OCI-LY7 (cell line): ENCODE measurements at regions not wholly inside any gene's neighbourhood (a gene's known extent, or its start where the extent isn't known, plus 50 kb on each side); places are given as distances from the start of the nearest gene placed in this dataset.

Source experiments
- EZH2phosphoT487 ChIP-seq: fragments of 200-600 bp; sonication (generic); IDR thresholded peaks from 2 replicates; pipeline ENCODE4 v1.6.1; 2018; ENCODE audit warnings: low read depth, borderline replicate concordance, mild to moderate bottlenecking, mixed run types, antibody characterized with exemption, low read length, moderate library complexity, mixed read lengths
- TF ChIP-seq, protein P1 (sequence below): fragments of 200-600 bp; sonication (generic); conservative IDR thresholded peaks from 2 replicates; pipeline ENCODE4 v1.5.1; 2014; ENCODE audit warnings: mild to moderate bottlenecking, antibody characterized with exemption, low read length, moderate library complexity, mixed read lengths

DNA sequence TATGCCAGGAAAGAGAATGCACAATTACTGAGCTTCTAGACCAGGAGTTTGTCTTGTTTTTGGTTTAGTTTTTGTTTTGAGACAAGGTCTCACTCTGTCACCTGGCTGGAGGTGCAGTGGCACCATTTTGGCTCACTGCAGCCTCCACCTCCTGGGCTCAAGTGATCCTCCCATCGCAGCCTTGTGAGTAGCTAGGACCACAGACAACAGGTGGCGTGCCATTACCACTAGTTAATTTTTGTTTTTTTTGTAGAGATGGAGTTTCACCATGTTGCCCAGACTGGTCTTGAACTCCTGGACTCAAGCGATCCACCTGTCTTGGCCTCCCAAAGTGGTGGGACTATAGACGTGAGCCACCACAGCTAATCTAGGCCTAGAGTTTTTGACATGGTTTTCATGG, 104.4 kb upstream of the CCDC54 start:
- TF ChIP-seq, protein P1, sequence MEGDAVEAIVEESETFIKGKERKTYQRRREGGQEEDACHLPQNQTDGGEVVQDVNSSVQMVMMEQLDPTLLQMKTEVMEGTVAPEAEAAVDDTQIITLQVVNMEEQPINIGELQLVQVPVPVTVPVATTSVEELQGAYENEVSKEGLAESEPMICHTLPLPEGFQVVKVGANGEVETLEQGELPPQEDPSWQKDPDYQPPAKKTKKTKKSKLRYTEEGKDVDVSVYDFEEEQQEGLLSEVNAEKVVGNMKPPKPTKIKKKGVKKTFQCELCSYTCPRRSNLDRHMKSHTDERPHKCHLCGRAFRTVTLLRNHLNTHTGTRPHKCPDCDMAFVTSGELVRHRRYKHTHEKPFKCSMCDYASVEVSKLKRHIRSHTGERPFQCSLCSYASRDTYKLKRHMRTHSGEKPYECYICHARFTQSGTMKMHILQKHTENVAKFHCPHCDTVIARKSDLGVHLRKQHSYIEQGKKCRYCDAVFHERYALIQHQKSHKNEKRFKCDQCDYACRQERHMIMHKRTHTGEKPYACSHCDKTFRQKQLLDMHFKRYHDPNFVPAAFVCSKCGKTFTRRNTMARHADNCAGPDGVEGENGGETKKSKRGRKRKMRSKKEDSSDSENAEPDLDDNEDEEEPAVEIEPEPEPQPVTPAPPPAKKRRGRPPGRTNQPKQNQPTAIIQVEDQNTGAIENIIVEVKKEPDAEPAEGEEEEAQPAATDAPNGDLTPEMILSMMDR, result peak; percentile 51
- no peak for TF ChIP-seq EZH2phosphoT487
